ENCODE measurements at regions not wholly inside any gene's neighbourhood (a gene's known extent, or its start where the extent isn't known, plus 50 kb on each side); places are given as distances from the start of the nearest gene placed in this dataset.

GRCh38 chr10:110388687-110389052 lies 84.0 kb upstream of the SMNDC1 start:
- intact Hi-C loops (cut with DNase I; ENCODE audit: low total_unique reads): no loop called here
- H3K4me1 ChIP-seq: peaks cover 14 to 16% (median 14%) of the 10 kb centered on the region in 4 donors
- TF ChIP-seq POLR2AphosphoS5 (IDR thresholded peaks at IDR 0.05) (no peak), POLR2A (IDR thresholded peaks at IDR 0.05) (no peak), CTCF (IDR thresholded peaks at IDR 0.05) (no peak), EP300 (IDR thresholded peaks at IDR 0.05; ENCODE audit: low read depth) (no peak)
- in situ Hi-C loops (cut with MboI; ENCODE audit: low pct_ligation_motif_present in 1 of 4, low pct_unique_long_range_greater_than_20kb in 1 of 4, low sequenced_read_pairs in 3 of 4): no loop called here
- no peak overlapping the region for H3K4me3 ChIP-seq
- H3K27me3 ChIP-seq: no peaks in the 10 kb centered on the region
- H3K27ac ChIP-seq: no peak overlapping the region
- no peak for DNase-seq
- no peaks in the 10 kb centered on the region for H3K9me3 ChIP-seq
- WGBS, 2 donors (ENCODE audit: low coverage in 1 of 2): 71 to 80% methylated on average over 5 to 7 of the region's 7 CpGs
- H3K36me3 ChIP-seq: no peaks in the 10 kb centered on the region

GRCh38 chr10:110389255-110389654 lies 84.5 kb upstream of the SMNDC1 start:
- H3K27me3 ChIP-seq: no peaks in the 10 kb centered on the region
- peaks cover 14 to 16% (median 14%) of the 10 kb centered on the region in 4 donors for H3K4me1 ChIP-seq
- 60 to 79% methylated on average over 2 to 8 of the region's 8 CpGs for WGBS, 2 donors (ENCODE audit: low coverage in 1 of 2)
- no peak for DNase-seq
- H3K9me3 ChIP-seq: no peaks in the 10 kb centered on the region
- in situ Hi-C loops (cut with MboI; ENCODE audit: low pct_ligation_motif_present in 1 of 4, low pct_unique_long_range_greater_than_20kb in 1 of 4, low sequenced_read_pairs in 3 of 4) (no loop called here), intact Hi-C loops (cut with DNase I; ENCODE audit: low total_unique reads) (no loop called here)
- H3K27ac ChIP-seq: no peak overlapping the region
- H3K36me3 ChIP-seq: no peaks in the 10 kb centered on the region
- H3K4me3 ChIP-seq: no peak overlapping the region
- TF ChIP-seq EP300 (IDR thresholded peaks at IDR 0.05; ENCODE audit: low read depth) (no peak), CTCF (IDR thresholded peaks at IDR 0.05) (no peak), POLR2AphosphoS5 (IDR thresholded peaks at IDR 0.05) (no peak), POLR2A (IDR thresholded peaks at IDR 0.05) (no peak)

GRCh38 chr10:110391541-110391940 lies 86.8 kb upstream of the SMNDC1 start:
- WGBS, 2 donors (ENCODE audit: low coverage in 1 of 2): 95% methylated on average over 7 of the region's 7 CpGs; no CpG with 5 or more reads in 1 of the 2 donors

GRCh38 chr10:110392121-110392520 lies 87.4 kb upstream of the SMNDC1 start:
- Histone ChIP-seq H3K36me3 (no peaks in the 10 kb centered on the region), H3K4me1 (peaks cover 20 to 34% (median 25%) of the 10 kb centered on the region in 4 donors), H3K9me3 (no peaks in the 10 kb centered on the region), H3K27me3 (no peaks in the 10 kb centered on the region), H3K27ac (no peak overlapping the region), H3K4me3 (no peak overlapping the region)
- in situ Hi-C loops (cut with MboI; ENCODE audit: low pct_ligation_motif_present in 1 of 4, low pct_unique_long_range_greater_than_20kb in 1 of 4, low sequenced_read_pairs in 3 of 4): no loop called here
- TF ChIP-seq CTCF (IDR thresholded peaks at IDR 0.05) (no peak), EP300 (IDR thresholded peaks at IDR 0.05; ENCODE audit: low read depth) (no peak), POLR2AphosphoS5 (IDR thresholded peaks at IDR 0.05) (no peak), POLR2A (IDR thresholded peaks at IDR 0.05) (no peak)
- WGBS, 2 donors (ENCODE audit: low coverage in 1 of 2): 53% methylated on average over 7 of the region's 7 CpGs; no CpG with 5 or more reads in 1 of the 2 donors
- intact Hi-C loops (cut with DNase I; ENCODE audit: low total_unique reads): no loop called here
- no peak for DNase-seq

More at GRCh38 chr10:110391541-110391940, 86.8 kb upstream of the SMNDC1 start:
- TF ChIP-seq EP300 (IDR thresholded peaks at IDR 0.05; ENCODE audit: low read depth) (no peak), POLR2AphosphoS5 (IDR thresholded peaks at IDR 0.05) (no peak), POLR2A (IDR thresholded peaks at IDR 0.05) (no peak), CTCF (IDR thresholded peaks at IDR 0.05) (no peak)
- H3K4me1 ChIP-seq: peaks cover 20 to 31% (median 25%) of the 10 kb centered on the region in 4 donors
- H3K27ac ChIP-seq: no peak overlapping the region
- H3K27me3 ChIP-seq: no peaks in the 10 kb centered on the region
- no peaks in the 10 kb centered on the region for H3K36me3 ChIP-seq
- intact Hi-C loops (cut with DNase I; ENCODE audit: low total_unique reads): no loop called here
- in situ Hi-C loops (cut with MboI; ENCODE audit: low pct_ligation_motif_present in 1 of 4, low pct_unique_long_range_greater_than_20kb in 1 of 4, low sequenced_read_pairs in 3 of 4): no loop called here
- DNase-seq: no peak
- H3K4me3 ChIP-seq: no peak overlapping the region
- no peaks in the 10 kb centered on the region for H3K9me3 ChIP-seq
